Fibroblast of lung (primary cell): ENCODE measurements at regions not wholly inside any gene's neighbourhood (a gene's known extent, or its start where the extent isn't known, plus 50 kb on each side); places are given as distances from the start of the nearest gene placed in this dataset.

Source experiments
- DNase-seq, 2 donors: peaks; one replicate each; pipeline versions ENCODE4 v3.0.0 to v3.0.0-alpha.2; 2010; ENCODE audit warnings: low read depth in 2 of 2
- H2AFZ ChIP-seq: 2 replicates; pipeline ENCODE4 v1.5.1; 2012; ENCODE audit warnings: low read length, control low read depth, inconsistent platforms
- H3K27ac ChIP-seq: 2 replicates; pipeline ENCODE4 v1.5.1; 2011; ENCODE audit warnings: low read length, control low read depth; ENCODE audit not compliant: insufficient read depth
- H3K27me3 ChIP-seq: 2 replicates; pipeline ENCODE4 v1.5.1; 2011; ENCODE audit warnings: mild to moderate bottlenecking, low read length; ENCODE audit not compliant: control insufficient read depth, insufficient read depth
- H3K36me3 ChIP-seq: 2 replicates; pipeline ENCODE4 v1.5.1; 2011; ENCODE audit warnings: low read length; ENCODE audit not compliant: control insufficient read depth, insufficient read depth
- H3K4me1 ChIP-seq: 2 replicates; pipeline ENCODE4 v1.5.1; 2011; ENCODE audit warnings: low read length; ENCODE audit not compliant: control insufficient read depth, insufficient read depth; ENCODE audit errors: extremely low read depth
- H3K4me2 ChIP-seq: 2 replicates; pipeline ENCODE4 v1.5.1; 2011; ENCODE audit warnings: low read length, control low read depth; ENCODE audit not compliant: insufficient read depth; ENCODE audit errors: extremely low read depth
- H3K4me3 ChIP-seq, 4 experiments: fragments of 200-600 bp in 1 of 4; sonication (generic) in 1 of 4; replicated peaks in 1 of 4; 2 replicates each; pipeline ENCODE4 v1.5.1; 2011 to 2016; ENCODE audit warnings: low read length in 4 of 4, low read depth in 3 of 4, mild to moderate bottlenecking in 3 of 4, control low read depth in 2 of 4, inconsistent platforms in 1 of 4, mixed read lengths in 1 of 4; ENCODE audit not compliant: insufficient read depth in 1 of 4; ENCODE audit errors: control extremely low read depth in 1 of 4
- H3K79me2 ChIP-seq: 2 replicates; pipeline ENCODE4 v1.5.1; 2012; ENCODE audit warnings: mild to moderate bottlenecking, low read length, inconsistent platforms; ENCODE audit not compliant: control insufficient read depth, insufficient read depth
- H3K9ac ChIP-seq: 2 replicates; pipeline ENCODE4 v1.5.1; 2011; ENCODE audit warnings: mild to moderate bottlenecking, low read length, control low read depth; ENCODE audit not compliant: insufficient read depth
- H3K9me3 ChIP-seq: 2 replicates; pipeline ENCODE4 v1.5.1; 2012; ENCODE audit warnings: low read depth, low read length; ENCODE audit not compliant: control insufficient read depth, insufficient read depth
- H4K20me1 ChIP-seq: 2 replicates; pipeline ENCODE4 v1.5.1; 2011; ENCODE audit warnings: low read length; ENCODE audit not compliant: control insufficient read depth, insufficient read depth; ENCODE audit errors: extremely low read depth
- EZH2 ChIP-seq: IDR thresholded peaks from 2 replicates; pipeline ENCODE4 v1.5.1; 2012; ENCODE audit warnings: low read length, control low read depth, mild to moderate bottlenecking; ENCODE audit errors: missing control alignments
- TF ChIP-seq, protein P1 (sequence below), 2 donors: IDR thresholded peaks in 1 of 2; conservative IDR thresholded peaks in 1 of 2; 1 replicate in 1 of 2; 2 replicates in 1 of 2; pipeline ENCODE4 v1.5.1; 2011 to 2012; ENCODE audit warnings: low read length in 2 of 2, control low read depth in 1 of 2, inconsistent platforms in 1 of 2, low read depth in 1 of 2, mild to moderate bottlenecking in 1 of 2

DNA sequence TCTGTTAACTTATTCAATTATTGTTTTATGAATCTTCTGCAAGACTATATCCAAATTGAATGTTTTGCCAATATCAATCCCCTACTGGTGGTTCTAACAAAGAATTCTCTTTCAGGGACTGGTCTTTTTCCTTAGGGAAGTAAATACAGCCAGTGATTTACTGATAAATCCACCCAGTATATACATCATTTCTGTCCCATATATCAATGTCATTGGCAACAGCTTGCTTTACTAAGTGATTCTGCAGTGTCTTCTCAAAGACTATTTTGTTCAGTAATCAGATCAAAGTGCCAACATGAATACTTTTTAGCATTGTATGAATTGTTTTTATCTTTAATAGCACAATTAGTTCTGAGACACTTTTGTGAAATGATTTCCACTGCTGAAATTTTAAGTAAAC, 114.0 kb upstream of the OBI1 start:
- H2AFZ ChIP-seq = no peak overlapping the region
- H3K9ac ChIP-seq = no peak overlapping the region
- no peaks in the 10 kb centered on the region for H3K36me3 ChIP-seq
- TF ChIP-seq, protein P1, sequence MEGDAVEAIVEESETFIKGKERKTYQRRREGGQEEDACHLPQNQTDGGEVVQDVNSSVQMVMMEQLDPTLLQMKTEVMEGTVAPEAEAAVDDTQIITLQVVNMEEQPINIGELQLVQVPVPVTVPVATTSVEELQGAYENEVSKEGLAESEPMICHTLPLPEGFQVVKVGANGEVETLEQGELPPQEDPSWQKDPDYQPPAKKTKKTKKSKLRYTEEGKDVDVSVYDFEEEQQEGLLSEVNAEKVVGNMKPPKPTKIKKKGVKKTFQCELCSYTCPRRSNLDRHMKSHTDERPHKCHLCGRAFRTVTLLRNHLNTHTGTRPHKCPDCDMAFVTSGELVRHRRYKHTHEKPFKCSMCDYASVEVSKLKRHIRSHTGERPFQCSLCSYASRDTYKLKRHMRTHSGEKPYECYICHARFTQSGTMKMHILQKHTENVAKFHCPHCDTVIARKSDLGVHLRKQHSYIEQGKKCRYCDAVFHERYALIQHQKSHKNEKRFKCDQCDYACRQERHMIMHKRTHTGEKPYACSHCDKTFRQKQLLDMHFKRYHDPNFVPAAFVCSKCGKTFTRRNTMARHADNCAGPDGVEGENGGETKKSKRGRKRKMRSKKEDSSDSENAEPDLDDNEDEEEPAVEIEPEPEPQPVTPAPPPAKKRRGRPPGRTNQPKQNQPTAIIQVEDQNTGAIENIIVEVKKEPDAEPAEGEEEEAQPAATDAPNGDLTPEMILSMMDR (conservative IDR thresholded peaks at IDR 0.05 in 1 of 2, IDR thresholded peaks at IDR 0.05 in 1 of 2; ENCODE audit: low read depth in 1 of 2, low read length in 2 of 2) = no peak
- TF ChIP-seq EZH2 = no peak
- no peaks in the 10 kb centered on the region for H4K20me1 ChIP-seq
- H3K27ac ChIP-seq = no peak overlapping the region
- no peaks in the 10 kb centered on the region for H3K9me3 ChIP-seq
- H3K4me3 ChIP-seq = no peak overlapping the region
- H3K4me2 ChIP-seq = no peak overlapping the region
- no peak for DNase-seq
- H3K79me2 ChIP-seq = no peaks in the 10 kb centered on the region
- no peaks in the 10 kb centered on the region for H3K4me1 ChIP-seq
- H3K27me3 ChIP-seq = no peaks in the 10 kb centered on the region

DNA sequence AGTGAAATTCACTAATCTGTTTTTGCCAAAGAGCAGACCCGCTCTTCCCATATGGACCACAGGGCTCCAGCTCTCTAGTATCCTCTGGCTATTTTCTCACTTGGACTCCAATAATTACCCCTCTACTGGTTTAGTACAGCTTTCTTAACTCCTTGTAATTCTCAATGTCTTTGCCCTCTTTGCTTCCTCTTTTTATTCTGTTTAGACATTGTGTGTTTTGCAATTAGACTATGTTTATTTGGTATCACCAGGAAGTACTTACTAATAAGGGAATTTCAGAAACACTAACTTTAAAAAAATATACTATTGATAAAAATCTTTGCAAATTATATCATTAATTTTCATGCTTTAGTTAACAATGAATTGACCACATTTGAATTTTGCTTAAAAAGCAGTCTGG, 111.6 kb upstream of the OBI1 start:
- H3K27me3 ChIP-seq = no peaks in the 10 kb centered on the region
- no peaks in the 10 kb centered on the region for H3K79me2 ChIP-seq
- H3K9me3 ChIP-seq = no peaks in the 10 kb centered on the region
- no peaks in the 10 kb centered on the region for H4K20me1 ChIP-seq
- H3K36me3 ChIP-seq = no peaks in the 10 kb centered on the region
- no peak overlapping the region for H3K4me3 ChIP-seq
- no peaks in the 10 kb centered on the region for H3K4me1 ChIP-seq
- no peak overlapping the region for H3K9ac ChIP-seq
- no peak overlapping the region for H2AFZ ChIP-seq
- no peak for DNase-seq
- TF ChIP-seq, protein P1 (conservative IDR thresholded peaks at IDR 0.05 in 1 of 2, IDR thresholded peaks at IDR 0.05 in 1 of 2; ENCODE audit: low read depth in 1 of 2, low read length in 2 of 2) = no peak
- TF ChIP-seq EZH2 = no peak
- no peak overlapping the region for H3K27ac ChIP-seq
- H3K4me2 ChIP-seq = no peak overlapping the region

DNA sequence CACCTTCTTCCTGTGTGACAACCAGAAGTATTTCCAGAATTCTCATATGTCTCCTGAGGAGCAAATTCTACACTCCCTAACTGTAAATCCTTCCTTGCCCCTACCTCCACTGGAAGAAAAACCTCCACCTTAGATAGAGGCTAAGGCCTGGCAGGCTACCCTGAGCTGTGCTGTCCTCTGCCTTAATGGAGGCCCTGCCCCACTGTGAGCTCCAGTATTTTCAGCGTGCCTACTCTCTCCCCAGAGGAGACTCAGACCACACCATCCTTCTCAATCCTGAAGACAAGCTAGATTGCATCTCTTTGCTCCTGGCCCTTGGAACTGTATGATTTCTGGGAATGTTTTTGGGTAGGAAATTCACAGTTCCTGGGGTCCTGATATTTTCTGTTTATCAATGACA, 110.0 kb upstream of the OBI1 start:
- Histone ChIP-seq H3K27me3 (no peaks in the 10 kb centered on the region), H3K4me1 (no peaks in the 10 kb centered on the region), H3K9ac (no peak overlapping the region), H4K20me1 (no peaks in the 10 kb centered on the region), H3K27ac (no peak overlapping the region), H3K4me3 (no peak overlapping the region), H3K9me3 (no peaks in the 10 kb centered on the region), H3K4me2 (no peak overlapping the region), H2AFZ (no peak overlapping the region), H3K79me2 (no peaks in the 10 kb centered on the region), H3K36me3 (no peaks in the 10 kb centered on the region)
- TF ChIP-seq EZH2 = no peak
- TF ChIP-seq, protein P1 (conservative IDR thresholded peaks at IDR 0.05 in 1 of 2, IDR thresholded peaks at IDR 0.05 in 1 of 2; ENCODE audit: low read depth in 1 of 2, low read length in 2 of 2) = no peak
- no peak for DNase-seq
